Inflammatory macrophage treated with lipopolysaccharide for 1 hour (primary cell): ENCODE measurements at regions not wholly inside any gene's neighbourhood (a gene's known extent, or its start where the extent isn't known, plus 50 kb on each side); places are given as distances from the start of the nearest gene placed in this dataset.

Source experiments
- DNase-seq, 2 donors: peaks; one replicate each; pipeline ENCODE4 v3.0.0-alpha.2; 2020 to 2022

GRCh38 chr7:25520516-25520915, 292.2 kb upstream of the NPVF start:
- DNase-seq = no peak

- DNase-seq = no peak
Measured at GRCh38 chr7:25521236-25521635, 292.9 kb upstream of the NPVF start.

- DNase-seq = no peak
Measured at GRCh38 chr7:25522727-25523126, 294.4 kb upstream of the NPVF start.

GRCh38 chr7:25527665-25528170, 299.4 kb upstream of the NPVF start:
- DNase-seq = no peak

- DNase-seq = no peak
Measured at GRCh38 chr7:25529320-25529719, 301.0 kb upstream of the NPVF start.

- no peak for DNase-seq
Measured at GRCh38 chr7:25536851-25537250, 308.6 kb upstream of the NPVF start.

GRCh38 chr7:25537662-25538375, 309.5 kb upstream of the NPVF start:
- no peak for DNase-seq

GRCh38 chr7:25541094-25541821, 313.0 kb upstream of the NPVF start:
- DNase-seq = no peak

- DNase-seq = no peak
Measured at GRCh38 chr7:25541877-25542276, 313.6 kb upstream of the NPVF start.

- DNase-seq = no peak
Measured at GRCh38 chr7:25543210-25543609, 314.9 kb upstream of the NPVF start.

GRCh38 chr7:25543798-25544197, 315.5 kb upstream of the NPVF start:
- no peak for DNase-seq

- DNase-seq = no peak
Measured at GRCh38 chr7:25544254-25544653, 316.0 kb upstream of the NPVF start.

GRCh38 chr7:25545124-25546008, 317.1 kb upstream of the NPVF start:
- no peak for DNase-seq

- no peak for DNase-seq
Measured at GRCh38 chr7:25546306-25546705, 318.0 kb upstream of the NPVF start.

GRCh38 chr7:25549271-25549921, 321.1 kb upstream of the NPVF start:
- no peak for DNase-seq

- no peak for DNase-seq
Measured at GRCh38 chr7:25550149-25550548, 321.9 kb upstream of the NPVF start.

- DNase-seq = no peak
Measured at GRCh38 chr7:25552998-25553397, 324.7 kb upstream of the NPVF start.

GRCh38 chr7:25553580-25554291, 325.4 kb upstream of the NPVF start:
- no peak for DNase-seq

- DNase-seq = no peak
Measured at GRCh38 chr7:25557379-25557917, 329.2 kb upstream of the NPVF start.

- no peak for DNase-seq
Measured at GRCh38 chr7:25557930-25558329, 329.6 kb upstream of the NPVF start.

- no peak for DNase-seq
Measured at GRCh38 chr7:25558605-25559004, 330.3 kb upstream of the NPVF start.
